ENCODE measurements at regions not wholly inside any gene's neighbourhood (a gene's known extent, or its start where the extent isn't known, plus 50 kb on each side); places are given as distances from the start of the nearest gene placed in this dataset.

DNA sequence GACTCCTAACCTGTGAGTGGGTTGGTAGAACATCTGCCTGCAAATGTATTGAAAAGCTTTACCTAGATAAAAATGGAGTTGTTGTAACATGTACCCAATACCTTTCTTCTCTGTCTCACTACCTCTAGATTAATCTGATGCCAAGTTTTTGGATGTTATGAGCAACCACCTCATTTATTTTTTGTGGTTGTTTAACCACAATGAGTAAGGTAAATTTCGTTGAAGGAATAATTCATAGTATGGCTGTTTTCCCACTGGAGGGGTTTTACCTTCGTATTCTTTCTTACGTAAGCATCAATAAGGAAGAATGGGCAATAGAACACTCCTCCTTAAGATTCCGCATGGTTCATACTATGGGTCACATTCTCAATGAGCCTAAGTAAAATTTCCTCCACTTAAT lies 165.4 kb downstream of the CDH26 start:
- no peak for TF ChIP-seq CTCF (IDR thresholded peaks at IDR 0.05; ENCODE audit: low read depth, low read length)
- Histone ChIP-seq H3K4me3 (ENCODE audit: low read depth, low read length) (no peak overlapping the region), H3K27me3 (ENCODE audit: control insufficient read depth, insufficient read depth, low read length) (peaks cover 2% of the 10 kb centered on the region), H3K9me3 (ENCODE audit: control insufficient read depth, insufficient read depth, low read length) (no peaks in the 10 kb centered on the region), H3K27ac (ENCODE audit: low read depth, low read length) (no peak overlapping the region)
- ChIA-PET CTCF (interaction anchor here (0.5 kb wide), 1 partner anchor 1153 kb away, joined by 3 read pairs; no protein-coding TSS in a partner anchor), POLR2A (no interaction called here)
- DNase-seq (ENCODE audit: low read depth, low spot score), result no peak

GRCh38 chr20:60124776-60125381 lies 166.7 kb downstream of the CDH26 start:
- CTCF ChIA-PET, result no interaction called here
- Histone ChIP-seq H3K27ac (ENCODE audit: low read depth, low read length) (no peak overlapping the region), H3K4me3 (ENCODE audit: low read depth, low read length) (no peak overlapping the region), H3K9me3 (ENCODE audit: control insufficient read depth, insufficient read depth, low read length) (no peaks in the 10 kb centered on the region), H3K27me3 (ENCODE audit: control insufficient read depth, insufficient read depth, low read length) (peaks cover 2% of the 10 kb centered on the region)
- TF ChIP-seq CTCF (IDR thresholded peaks at IDR 0.05; ENCODE audit: low read depth, low read length), result no peak
- DNase-seq (ENCODE audit: low read depth, low spot score), result no peak
- POLR2A ChIA-PET, result interaction anchor here (0.5 kb wide), 1 partner anchor 176 kb away, joined by 3 read pairs; no protein-coding TSS in a partner anchor

- no peak for DNase-seq (ENCODE audit: low read depth, low spot score)
- POLR2A ChIA-PET, result no interaction called here
- no peak overlapping the region for H3K27ac ChIP-seq (ENCODE audit: low read depth, low read length)
- H3K4me3 ChIP-seq (ENCODE audit: low read depth, low read length), result no peak overlapping the region
- TF ChIP-seq CTCF (IDR thresholded peaks at IDR 0.05; ENCODE audit: low read depth, low read length), result no peak
- CTCF ChIA-PET, result no interaction called here
- peaks cover 2% of the 10 kb centered on the region for H3K27me3 ChIP-seq (ENCODE audit: control insufficient read depth, insufficient read depth, low read length)
- no peaks in the 10 kb centered on the region for H3K9me3 ChIP-seq (ENCODE audit: control insufficient read depth, insufficient read depth, low read length)
Observed at GRCh38 chr20:60125513-60125912, 167.3 kb downstream of the CDH26 start.

DNA sequence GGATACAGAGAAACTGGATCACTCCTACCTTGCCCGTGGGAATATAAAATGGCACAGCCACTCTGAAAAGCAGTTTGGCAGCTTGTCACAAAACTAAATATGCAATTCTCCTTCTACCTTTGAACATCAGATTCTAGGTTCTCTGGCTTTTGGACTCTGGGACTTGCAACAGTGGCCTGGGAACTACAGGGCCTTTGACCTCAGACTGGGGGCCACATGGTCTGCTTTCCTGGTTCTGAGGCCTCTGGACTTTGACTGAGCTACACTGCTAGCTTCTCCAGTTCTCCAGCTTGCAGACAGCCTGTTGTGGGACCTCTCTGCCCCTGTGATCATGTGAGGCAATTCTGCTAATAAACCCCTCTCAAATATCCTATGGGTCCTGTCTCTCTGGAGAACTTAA lies 168.8 kb downstream of the CDH26 start:
- CTCF ChIA-PET, result interaction anchor here (0.9 to 1.4 kb wide), 2 partner anchors 11 to 144 kb away, joined by 3 read pairs; no protein-coding TSS in a partner anchor
- POLR2A ChIA-PET, result no interaction called here
- Histone ChIP-seq H3K4me3 (ENCODE audit: low read depth, low read length) (no peak overlapping the region), H3K27me3 (ENCODE audit: control insufficient read depth, insufficient read depth, low read length) (no peaks in the 10 kb centered on the region), H3K27ac (ENCODE audit: low read depth, low read length) (no peak overlapping the region), H3K9me3 (ENCODE audit: control insufficient read depth, insufficient read depth, low read length) (no peaks in the 10 kb centered on the region)
- DNase-seq (ENCODE audit: low read depth, low spot score), result no peak
- TF ChIP-seq CTCF (IDR thresholded peaks at IDR 0.05; ENCODE audit: low read depth, low read length), result no peak

- Histone ChIP-seq H3K4me3 (ENCODE audit: low read depth, low read length) (no peak overlapping the region), H3K27me3 (ENCODE audit: control insufficient read depth, insufficient read depth, low read length) (no peaks in the 10 kb centered on the region), H3K27ac (ENCODE audit: low read depth, low read length) (no peak overlapping the region), H3K9me3 (ENCODE audit: control insufficient read depth, insufficient read depth, low read length) (no peaks in the 10 kb centered on the region)
- DNase-seq (ENCODE audit: low read depth, low spot score), result no peak
- POLR2A ChIA-PET, result no interaction called here
- TF ChIP-seq CTCF (IDR thresholded peaks at IDR 0.05; ENCODE audit: low read depth, low read length), result no peak
- CTCF ChIA-PET, result no interaction called here
Observed at GRCh38 chr20:60131375-60131774, 173.2 kb downstream of the CDH26 start.

Data from AG04450 (cell line).